Transverse colon (tissue), 4 donors: ENCODE measurements at regions not wholly inside any gene's neighbourhood (a gene's known extent, or its start where the extent isn't known, plus 50 kb on each side); places are given as distances from the start of the nearest gene placed in this dataset.

Experiments
- DNase-seq: peaks from one replicate; pipeline ENCODE4 v3.0.0-alpha.2; 2019
- H3K27ac ChIP-seq, 4 donors: fragments of 200-600 bp; sonication (generic); 2 replicates each; pipeline ENCODE4 v1.5.1; 2016 to 2018; ENCODE audit warnings: inconsistent platforms in 4 of 4
- H3K27me3 ChIP-seq: fragments of 200-600 bp; sonication (generic); 2 replicates; pipeline ENCODE4 v1.5.1; 2017; ENCODE audit warnings: inconsistent platforms
- H3K36me3 ChIP-seq, 4 donors: fragments of 200-600 bp; sonication (generic); 2 replicates each; pipeline ENCODE4 v1.5.1; 2017 to 2019; ENCODE audit warnings: inconsistent platforms in 4 of 4
- H3K4me1 ChIP-seq, 4 donors: fragments of 200-600 bp; sonication (generic); 2 replicates each; pipeline ENCODE4 v1.5.1; 2017 to 2020; ENCODE audit warnings: inconsistent platforms in 4 of 4
- H3K4me3 ChIP-seq, 4 donors: fragments of 200-600 bp; sonication (generic); 1 replicate in 1 of 4; 2 replicates in 3 of 4; pipeline versions ENCODE4 v1.5.1 to v1.6.1; 2017 to 2019; ENCODE audit warnings: inconsistent platforms in 4 of 4
- H3K9me3 ChIP-seq, 2 donors: fragments of 200-600 bp; sonication (generic); 2 replicates each; pipeline ENCODE4 v1.5.1; 2017 to 2019; ENCODE audit warnings: inconsistent platforms in 2 of 2
- EP300 ChIP-seq: sonication (generic); formaldehyde crosslinking; IDR thresholded peaks from one replicate; pipeline ENCODE4 v1.6.1; 2017; ENCODE audit warnings: antibody characterized with exemption, low read depth
- POLR2A ChIP-seq: fragments of 450-650 bp; IDR thresholded peaks from one replicate; pipeline ENCODE4 v1.6.1; 2016; ENCODE audit warnings: antibody characterized with exemption, mild to moderate bottlenecking, moderate library complexity
- POLR2AphosphoS5 ChIP-seq, 3 donors: sonication (generic); formaldehyde crosslinking; IDR thresholded peaks; one replicate each; pipeline ENCODE4 v1.6.1; 2016; ENCODE audit warnings: antibody characterized with exemption in 3 of 3
- WGBS, 2 donors: methylation state at CpG; one replicate each; pipeline ENCODE4 v1.1.5; 2018; ENCODE audit warnings: low coverage in 1 of 2; 5-methylcytosine and 5-hydroxymethylcytosine counted together
- in situ Hi-C, 4 donors: fragments of 200-750 bp; cut with MboI; loops; one replicate each; pipeline versions ENCODE4 v1.15.0 to v1.15.1; 2017; ENCODE audit warnings: low sequenced_read_pairs in 3 of 4, low pct_ligation_motif_present in 1 of 4, low pct_unique_long_range_greater_than_20kb in 1 of 4
- intact Hi-C: fragments of 100-400 bp; cut with DNase I; formaldehyde crosslinking; loops from one replicate; pipeline ENCODE4 v1.15.1; 2023; ENCODE audit warnings: low total_unique reads
- TF ChIP-seq, protein P1 (sequence below), 5 experiments: fragments of 200-600 bp in 3 of 5; fragments of 450-650 bp in 2 of 5; sonication (generic) in 3 of 5; IDR thresholded peaks; 1 replicate in 2 of 5; 2 replicates in 3 of 5; pipeline ENCODE4 v1.5.1; 2016 to 2017; ENCODE audit warnings: antibody characterized with exemption in 5 of 5, inconsistent platforms in 3 of 5, mild to moderate bottlenecking in 2 of 5, moderate library complexity in 1 of 5

DNA sequence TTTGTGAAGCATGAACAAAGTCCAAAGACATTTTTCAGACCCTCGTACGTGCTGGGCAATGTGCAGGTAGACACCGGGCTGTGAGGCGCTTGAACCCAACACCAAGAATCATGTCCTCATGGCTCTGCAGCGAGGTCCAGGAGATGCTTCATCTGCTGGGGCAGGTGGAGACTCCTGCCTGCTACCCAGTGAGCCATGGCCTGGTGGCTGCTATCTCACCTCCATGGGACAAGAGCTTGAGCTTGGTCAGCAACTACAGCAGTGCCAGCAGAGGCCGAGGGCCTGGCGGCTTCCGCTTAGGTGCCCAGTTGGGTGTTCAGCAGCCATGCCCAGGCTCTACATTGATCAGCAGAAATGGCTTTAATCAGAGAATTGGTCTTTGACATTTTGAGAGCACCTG is 281.0 kb upstream of the HS6ST1 start:
- WGBS, 2 donors: 84% methylated on average over 7 of the region's 8 CpGs; no CpG with 5 or more reads in 1 of the 2 donors
- TF ChIP-seq POLR2AphosphoS5 (IDR thresholded peaks at IDR 0.05): no peak
- no peaks in the 10 kb centered on the region for H3K4me1 ChIP-seq
- in situ Hi-C loops (no loop called here), intact Hi-C loops (no loop called here)
- no peak overlapping the region for H3K4me3 ChIP-seq
- no peaks in the 10 kb centered on the region for H3K27me3 ChIP-seq
- no peak for DNase-seq
- no peaks in the 10 kb centered on the region for H3K36me3 ChIP-seq
- H3K27ac ChIP-seq: no peak overlapping the region
- H3K9me3 ChIP-seq: no peaks in the 10 kb centered on the region

DNA sequence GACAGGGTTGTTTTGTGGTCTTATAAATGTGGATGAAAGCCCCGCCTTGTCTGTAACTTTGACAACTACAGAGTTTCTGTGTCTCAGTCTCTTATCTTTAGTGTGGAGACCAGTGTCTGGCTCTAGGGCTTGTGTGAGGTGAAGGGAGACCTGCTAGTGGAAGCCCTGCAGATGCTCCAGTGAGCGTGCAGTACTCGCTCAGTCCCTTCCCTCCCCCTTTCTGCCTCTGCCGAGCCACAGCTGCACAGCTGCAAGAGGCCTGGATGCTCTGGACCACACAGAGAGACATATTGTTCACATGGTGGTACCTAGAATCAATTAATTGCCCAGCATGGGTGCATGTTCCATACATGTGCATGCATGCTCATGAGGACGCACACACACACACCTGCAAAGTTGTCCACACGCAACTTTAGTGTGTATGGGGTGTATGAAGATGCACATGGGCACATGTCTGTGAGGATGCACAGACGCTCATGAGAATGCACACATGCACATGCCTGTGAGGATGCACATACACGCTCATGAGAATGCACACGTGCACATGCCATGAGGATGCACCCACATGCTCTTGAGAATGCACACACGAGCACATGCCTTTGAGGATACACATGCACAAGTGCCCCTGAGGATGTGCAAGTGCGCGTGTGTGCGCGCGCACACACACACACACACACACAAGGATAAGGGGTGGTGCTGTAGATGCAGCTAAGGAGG is 282.1 kb upstream of the HS6ST1 start:
- in situ Hi-C loops: no loop called here
- TF ChIP-seq POLR2AphosphoS5 (IDR thresholded peaks at IDR 0.05): no peak
- TF ChIP-seq, protein P1, sequence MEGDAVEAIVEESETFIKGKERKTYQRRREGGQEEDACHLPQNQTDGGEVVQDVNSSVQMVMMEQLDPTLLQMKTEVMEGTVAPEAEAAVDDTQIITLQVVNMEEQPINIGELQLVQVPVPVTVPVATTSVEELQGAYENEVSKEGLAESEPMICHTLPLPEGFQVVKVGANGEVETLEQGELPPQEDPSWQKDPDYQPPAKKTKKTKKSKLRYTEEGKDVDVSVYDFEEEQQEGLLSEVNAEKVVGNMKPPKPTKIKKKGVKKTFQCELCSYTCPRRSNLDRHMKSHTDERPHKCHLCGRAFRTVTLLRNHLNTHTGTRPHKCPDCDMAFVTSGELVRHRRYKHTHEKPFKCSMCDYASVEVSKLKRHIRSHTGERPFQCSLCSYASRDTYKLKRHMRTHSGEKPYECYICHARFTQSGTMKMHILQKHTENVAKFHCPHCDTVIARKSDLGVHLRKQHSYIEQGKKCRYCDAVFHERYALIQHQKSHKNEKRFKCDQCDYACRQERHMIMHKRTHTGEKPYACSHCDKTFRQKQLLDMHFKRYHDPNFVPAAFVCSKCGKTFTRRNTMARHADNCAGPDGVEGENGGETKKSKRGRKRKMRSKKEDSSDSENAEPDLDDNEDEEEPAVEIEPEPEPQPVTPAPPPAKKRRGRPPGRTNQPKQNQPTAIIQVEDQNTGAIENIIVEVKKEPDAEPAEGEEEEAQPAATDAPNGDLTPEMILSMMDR (IDR thresholded peaks at IDR 0.05): no peak

DNA sequence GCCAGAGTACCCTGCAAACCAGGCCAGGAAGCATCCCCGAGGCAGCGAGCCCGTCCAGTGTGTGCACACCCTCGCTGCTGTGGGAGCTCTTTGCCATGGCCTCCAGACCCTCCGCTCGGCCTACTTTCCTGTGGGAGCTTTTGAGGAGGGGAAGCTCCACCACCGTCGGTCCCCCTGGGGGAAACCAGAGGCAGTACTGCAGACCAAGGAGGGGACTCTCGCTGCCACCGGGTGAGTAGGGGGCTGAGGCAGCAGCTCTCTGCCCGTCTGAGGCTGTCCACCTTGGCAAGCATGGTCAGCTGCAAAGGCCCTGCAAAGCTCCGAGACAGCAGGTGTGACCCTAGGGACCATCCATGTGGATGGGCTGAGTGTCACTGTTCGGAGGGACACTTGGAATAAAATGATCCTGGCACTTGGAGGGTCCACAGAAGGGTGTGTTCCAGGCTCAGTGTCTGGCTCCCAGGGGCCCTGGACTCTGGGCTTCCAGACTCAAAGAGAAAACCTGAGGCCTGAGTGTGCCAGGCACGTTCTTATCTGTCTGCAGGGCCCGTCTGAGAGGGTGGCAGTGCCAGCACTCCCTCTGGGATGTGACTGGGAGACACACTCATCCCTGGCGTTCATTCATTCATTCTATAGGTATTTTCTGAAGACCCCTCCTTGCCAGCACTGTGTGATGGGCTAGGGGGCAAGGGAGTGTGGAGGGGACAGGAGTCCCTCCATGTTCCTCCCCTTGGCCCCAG is 282.8 kb upstream of the HS6ST1 start:
- TF ChIP-seq, protein P1 (IDR thresholded peaks at IDR 0.05): no peak
- no peak for TF ChIP-seq POLR2AphosphoS5 (IDR thresholded peaks at IDR 0.05)
- no peak for TF ChIP-seq EP300
- TF ChIP-seq POLR2A: no peak
- Histone ChIP-seq H3K27ac (no peak overlapping the region), H3K36me3 (no peaks in the 10 kb centered on the region), H3K9me3 (no peaks in the 10 kb centered on the region), H3K4me1 (no peaks in the 10 kb centered on the region), H3K27me3 (no peaks in the 10 kb centered on the region), H3K4me3 (no peak overlapping the region)
- 89% methylated on average over 16 of the region's 16 CpGs; no CpG with 5 or more reads in 1 of the 2 donors for WGBS, 2 donors
- DNase-seq: no peak
- in situ Hi-C loops (no loop called here), intact Hi-C loops (no loop called here)

More for the DNA sequence above, 282.1 kb upstream of the HS6ST1 start:
- Histone ChIP-seq H3K36me3 (no peaks in the 10 kb centered on the region), H3K4me1 (no peaks in the 10 kb centered on the region), H3K9me3 (no peaks in the 10 kb centered on the region), H3K4me3 (no peak overlapping the region), H3K27ac (no peak overlapping the region), H3K27me3 (no peaks in the 10 kb centered on the region)
- no peak for DNase-seq
- intact Hi-C loops: no loop called here
- WGBS, 2 donors: 66 to 67% methylated on average over 1 to 14 of the region's 15 CpGs

DNA sequence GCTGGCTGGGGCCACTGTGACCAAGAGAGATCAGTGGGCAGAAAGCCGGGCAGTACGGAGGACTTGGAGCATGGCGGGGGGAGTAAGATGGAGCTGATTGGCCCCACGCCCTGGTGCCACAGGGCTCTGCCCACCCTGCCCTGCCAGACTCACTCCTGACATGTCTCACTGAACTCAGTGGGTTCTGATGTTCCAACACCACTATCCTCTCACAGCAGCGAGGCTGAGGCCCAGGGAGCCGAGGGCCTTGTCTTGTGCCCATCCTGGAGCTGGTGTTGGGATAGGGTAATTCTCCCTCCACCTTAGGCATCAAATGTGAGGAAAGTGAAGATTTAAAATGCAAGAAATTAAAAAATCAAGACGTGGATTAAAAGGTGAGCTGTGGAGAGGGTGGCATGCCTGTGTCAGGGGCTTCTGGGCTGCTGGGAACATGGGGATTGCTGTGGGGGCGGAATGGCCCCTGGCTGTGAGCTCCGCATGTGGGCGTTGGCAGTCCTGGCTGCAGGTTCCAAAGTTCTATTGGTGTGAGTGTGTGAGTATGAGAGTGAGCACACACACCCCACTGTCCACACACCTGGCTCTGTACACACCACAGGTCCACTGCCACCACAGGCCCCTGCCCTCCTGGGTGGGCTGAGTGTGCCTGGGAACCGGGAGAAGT is 283.5 kb upstream of the HS6ST1 start:
- no peak for DNase-seq
- intact Hi-C loops (no loop called here), in situ Hi-C loops (no loop called here)
- no peak for TF ChIP-seq EP300
- TF ChIP-seq POLR2A: no peak
- TF ChIP-seq, protein P1 (IDR thresholded peaks at IDR 0.05): no peak
- no peak for TF ChIP-seq POLR2AphosphoS5 (IDR thresholded peaks at IDR 0.05)
- Histone ChIP-seq H3K36me3 (no peaks in the 10 kb centered on the region), H3K4me3 (no peak overlapping the region), H3K9me3 (no peaks in the 10 kb centered on the region), H3K4me1 (no peaks in the 10 kb centered on the region), H3K27ac (no peak overlapping the region), H3K27me3 (no peaks in the 10 kb centered on the region)
- 50 to 77% methylated on average over 1 to 11 of the region's 11 CpGs for WGBS, 2 donors
